GM21737 (cell line): ENCODE measurements at regions not wholly inside any gene's neighbourhood (a gene's known extent, or its start where the extent isn't known, plus 50 kb on each side); places are given as distances from the start of the nearest gene placed in this dataset.
A peak's percentile ranks its signal among the peaks of the same experiment; 100 is the strongest.
"Not testable (repeated sequence)": the region's sequence is repeated elsewhere in the genome, so short reads cannot be mapped to it uniquely, and the experiment has no call there.

ENCODE experiments used
- ATAC-seq: cut with Tn5 transposase; IDR thresholded peaks from one replicate; pipeline ENCODE4 v1.9.1; 2021; ENCODE audit warnings: mild to moderate bottlenecking, moderate library complexity; ENCODE audit not compliant: unreplicated experiment

DNA sequence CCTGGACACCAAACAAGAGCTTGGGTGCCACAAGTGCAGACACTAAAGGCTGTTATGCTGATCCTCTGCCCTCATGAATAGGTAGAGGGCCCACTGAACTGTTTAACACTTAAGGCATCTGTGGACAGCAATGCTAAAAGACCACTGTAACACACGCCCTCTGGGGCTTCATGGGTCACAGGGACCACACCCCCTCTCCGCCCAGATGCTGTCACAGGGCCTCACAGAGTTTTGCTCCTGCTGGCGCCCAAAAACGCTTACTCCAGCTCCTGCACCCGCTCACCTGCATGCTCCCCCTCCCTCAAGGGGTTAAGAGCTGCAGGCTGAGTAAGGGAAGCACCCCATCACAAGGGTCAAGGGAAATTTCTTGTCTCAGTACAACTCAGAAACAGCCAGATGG, 141.8 kb upstream of the NUDT4 start:
- no peak for ATAC-seq

DNA sequence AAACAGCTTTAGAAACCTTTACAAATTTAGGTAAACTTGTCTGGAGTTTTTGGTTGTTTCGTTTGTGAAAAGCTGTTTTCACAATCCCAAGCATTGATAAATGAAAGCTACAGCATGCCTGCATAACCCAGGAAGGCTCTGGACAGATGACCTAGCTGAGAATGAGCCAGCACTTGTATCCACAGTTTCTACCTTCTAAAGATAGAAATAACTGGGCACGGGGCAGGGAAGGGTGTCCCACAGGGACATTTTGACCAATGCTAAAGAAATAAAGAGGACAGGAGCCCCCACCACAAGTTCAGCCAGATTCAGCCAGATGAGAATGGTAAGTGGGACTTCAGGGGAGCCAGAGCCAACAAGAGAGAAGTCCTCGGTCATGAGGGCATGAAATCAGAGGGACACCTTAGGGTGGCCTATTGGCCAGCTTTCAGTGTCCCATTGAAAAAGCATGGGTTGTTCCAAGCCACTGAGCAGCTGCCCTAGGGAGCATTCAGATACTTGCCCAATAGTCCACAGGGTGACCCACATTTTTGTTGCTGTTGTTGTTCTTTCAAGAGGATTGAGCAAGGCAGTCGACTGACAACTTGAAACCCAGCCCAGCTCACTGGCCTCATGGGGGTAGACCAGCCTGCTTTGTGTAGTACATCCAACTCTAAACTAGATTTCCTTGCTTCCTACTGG, 140.3 kb upstream of the NUDT4 start:
- ATAC-seq = no peak

DNA sequence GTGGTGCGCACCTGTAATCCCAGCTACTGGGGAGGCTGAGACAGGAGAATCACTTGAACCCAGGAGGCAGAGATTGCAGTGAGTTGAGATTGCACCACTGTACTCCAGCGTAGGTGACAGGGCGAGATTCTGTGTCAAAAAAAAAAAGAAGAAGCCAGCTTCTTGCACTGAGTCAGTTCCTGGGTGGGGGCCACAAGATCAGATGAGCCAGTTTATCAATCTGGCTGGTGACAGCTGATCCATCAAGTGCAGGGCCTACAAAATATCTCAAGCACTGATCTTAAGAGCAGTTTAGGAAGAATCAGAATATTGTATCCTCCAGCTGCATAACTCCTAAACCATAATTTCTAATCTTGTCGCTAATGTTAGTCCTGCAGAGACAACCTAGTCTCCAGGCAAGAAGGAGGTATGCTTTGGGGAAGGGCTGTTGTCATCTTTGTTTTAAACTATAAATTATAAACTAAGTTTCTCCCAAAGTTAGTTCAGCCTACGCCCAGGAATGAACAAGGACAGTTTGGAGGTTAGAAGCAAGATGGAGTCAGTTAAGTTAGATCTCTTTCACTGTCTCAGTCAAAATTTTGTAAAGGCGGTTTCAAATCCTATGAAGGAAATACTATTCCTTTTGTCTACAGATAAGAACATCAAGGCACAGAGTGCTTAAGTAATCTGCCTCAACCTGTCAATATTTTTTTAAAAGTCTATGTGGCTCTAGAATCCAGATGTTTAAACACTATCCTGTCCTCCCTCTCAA, 139.0 kb upstream of the NUDT4 start:
- ATAC-seq = not testable (repeated sequence)

DNA sequence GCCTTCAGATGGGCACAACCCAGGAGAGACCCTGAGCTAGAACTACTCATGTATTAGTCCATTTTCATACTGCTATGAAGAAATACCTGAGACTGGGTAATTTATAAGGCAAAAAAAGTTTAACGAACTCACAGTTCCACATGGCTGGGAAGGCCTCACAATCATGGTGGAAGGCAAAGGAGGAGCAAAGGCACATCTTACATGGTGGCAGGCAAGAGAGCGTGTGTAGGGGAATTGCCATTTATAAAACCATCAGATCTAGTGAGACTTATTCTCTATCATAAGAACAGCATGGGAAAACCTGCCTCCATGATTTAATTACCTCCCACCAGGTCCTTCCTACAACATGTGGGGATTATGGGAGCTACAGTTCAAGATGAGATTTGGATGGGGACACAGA, 137.9 kb upstream of the NUDT4 start:
- ATAC-seq = not testable (repeated sequence)

DNA sequence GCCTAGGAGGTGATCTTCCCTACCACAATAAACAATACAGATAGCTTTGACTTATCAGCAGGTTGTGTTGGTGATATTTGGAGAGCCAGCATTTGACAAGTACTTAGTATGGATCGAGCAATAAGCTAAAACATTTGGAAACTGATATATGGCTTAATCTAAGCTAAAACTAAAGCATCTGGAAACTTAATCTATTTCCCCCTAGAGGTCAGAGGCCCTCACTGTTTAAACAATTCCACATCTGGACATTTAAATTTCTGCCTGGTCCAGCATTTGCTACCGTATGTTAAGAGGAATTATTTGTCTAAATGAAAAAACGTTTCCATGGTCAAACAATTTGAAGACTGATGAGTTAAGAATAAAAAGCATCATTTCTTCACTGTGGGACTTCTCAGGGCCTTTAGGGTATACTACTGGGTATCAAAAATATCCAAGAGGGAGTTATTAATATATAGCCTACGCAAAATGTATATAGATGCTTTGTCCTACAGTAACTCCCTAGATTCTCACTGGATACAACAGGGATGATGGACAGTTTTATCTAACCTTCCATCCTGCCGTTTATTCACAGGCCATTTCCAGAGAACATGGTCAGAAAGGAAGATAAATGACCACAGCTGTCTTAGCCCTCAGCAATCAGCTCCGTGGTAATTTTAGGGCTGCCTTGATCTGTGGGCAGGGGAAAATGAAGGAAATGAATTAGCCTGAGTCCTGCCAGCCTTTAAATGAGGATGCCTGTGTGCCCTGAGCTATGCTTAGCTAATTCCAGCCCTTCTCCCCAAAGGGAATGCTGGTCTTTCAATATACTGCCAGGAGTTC, 135.4 kb upstream of the NUDT4 start:
- ATAC-seq = no peak

DNA sequence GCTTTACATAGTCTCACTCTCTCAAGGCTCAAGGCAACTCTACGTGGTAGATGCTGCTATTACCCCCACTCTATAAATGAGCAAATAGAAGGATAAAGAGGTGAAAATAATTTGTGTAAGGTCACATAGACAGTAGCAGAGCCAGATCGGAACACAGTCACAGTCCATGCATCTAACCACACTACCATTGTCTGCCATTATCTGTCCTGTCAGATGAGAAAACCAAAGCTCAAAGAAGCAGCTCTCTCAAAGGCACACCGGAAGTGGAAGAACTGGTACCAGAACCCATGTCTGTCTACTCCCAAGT, 134.4 kb upstream of the NUDT4 start:
- peak; percentile 6 for ATAC-seq

DNA sequence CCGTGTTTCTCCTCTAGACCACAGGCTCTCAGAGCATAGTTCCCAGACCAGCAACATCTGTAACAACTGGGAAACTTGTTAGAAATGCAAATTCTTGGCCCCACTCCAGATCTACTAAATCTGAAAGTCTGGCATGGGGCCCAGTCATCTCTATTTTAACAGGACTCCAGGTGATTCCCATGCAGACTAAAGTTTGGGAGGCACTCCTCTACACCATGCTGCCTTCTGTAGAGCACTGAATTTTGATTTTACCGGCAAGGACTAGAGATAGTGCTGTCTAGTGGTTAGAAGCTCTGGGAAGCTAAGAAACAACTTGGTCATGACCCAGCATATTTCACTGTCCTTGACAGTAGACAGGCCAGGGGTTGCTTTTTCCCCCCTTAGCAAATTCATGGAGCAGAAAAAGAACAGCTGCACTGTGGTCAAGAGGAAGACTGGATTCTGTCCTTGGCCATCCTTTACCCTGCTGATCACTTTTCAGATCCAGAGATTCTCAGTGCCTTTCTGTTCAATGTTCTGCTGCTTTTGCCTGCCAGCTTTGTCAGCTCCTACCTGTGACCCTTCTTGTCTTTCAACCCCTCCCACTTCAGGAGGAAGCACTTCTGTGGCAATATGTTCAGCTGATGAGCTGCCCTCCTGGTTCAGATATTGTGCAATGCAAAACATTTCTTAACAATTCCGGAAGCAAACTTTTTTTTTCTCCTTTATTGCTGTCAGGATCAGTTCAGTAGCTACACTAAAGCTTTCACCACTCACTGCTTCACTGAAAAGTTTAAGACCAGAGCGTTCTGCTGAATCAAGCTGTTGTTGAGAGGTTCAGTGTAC, 133.8 kb upstream of the NUDT4 start:
- ATAC-seq = peak; percentile 38

DNA sequence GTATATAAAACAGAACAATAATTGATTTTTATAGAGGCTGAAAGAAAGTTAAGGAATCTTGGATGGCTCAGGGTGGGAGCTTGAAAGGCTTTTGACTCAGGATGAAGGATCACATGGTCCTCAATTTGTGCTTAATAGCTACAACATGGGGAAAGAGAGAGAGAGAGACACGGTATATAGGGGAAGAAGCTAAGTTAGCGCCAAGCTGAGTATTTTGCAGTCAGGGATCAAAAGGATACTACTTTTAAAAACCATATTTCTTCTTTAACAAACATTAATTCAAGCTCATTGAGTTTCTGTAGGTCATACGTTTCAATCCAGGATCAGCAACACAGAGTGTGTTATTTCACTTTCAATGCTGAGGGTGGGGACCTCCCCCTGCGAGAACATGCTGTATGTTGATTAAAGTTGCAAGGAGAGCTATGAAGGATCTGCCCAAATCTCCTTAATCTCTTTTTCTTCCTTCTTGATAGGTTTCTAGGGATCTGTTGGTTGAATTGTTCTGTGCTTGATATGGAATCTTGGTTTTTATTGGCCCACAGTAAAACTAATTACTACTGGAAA, 133.1 kb upstream of the NUDT4 start:
- ATAC-seq = no peak

DNA sequence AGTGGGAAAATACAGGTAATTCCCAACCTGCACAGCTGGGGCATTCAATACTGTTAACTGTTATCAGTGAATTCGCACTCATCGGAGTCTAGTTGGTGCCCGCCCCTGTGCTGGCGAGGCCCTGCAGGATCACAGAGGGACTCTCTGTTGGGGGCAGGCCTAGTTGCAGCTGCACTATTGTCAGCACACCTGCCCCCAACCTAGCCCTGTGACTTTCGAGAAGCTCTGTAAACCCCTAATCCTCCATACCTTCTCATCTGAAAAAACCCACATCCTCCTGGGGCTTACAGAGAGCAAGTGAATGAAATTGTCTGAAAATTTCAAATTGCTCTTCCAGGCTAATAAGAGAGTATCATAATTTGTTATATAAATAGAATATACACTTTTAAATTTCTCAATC, 132.2 kb upstream of the NUDT4 start:
- ATAC-seq = peak; percentile 72

DNA sequence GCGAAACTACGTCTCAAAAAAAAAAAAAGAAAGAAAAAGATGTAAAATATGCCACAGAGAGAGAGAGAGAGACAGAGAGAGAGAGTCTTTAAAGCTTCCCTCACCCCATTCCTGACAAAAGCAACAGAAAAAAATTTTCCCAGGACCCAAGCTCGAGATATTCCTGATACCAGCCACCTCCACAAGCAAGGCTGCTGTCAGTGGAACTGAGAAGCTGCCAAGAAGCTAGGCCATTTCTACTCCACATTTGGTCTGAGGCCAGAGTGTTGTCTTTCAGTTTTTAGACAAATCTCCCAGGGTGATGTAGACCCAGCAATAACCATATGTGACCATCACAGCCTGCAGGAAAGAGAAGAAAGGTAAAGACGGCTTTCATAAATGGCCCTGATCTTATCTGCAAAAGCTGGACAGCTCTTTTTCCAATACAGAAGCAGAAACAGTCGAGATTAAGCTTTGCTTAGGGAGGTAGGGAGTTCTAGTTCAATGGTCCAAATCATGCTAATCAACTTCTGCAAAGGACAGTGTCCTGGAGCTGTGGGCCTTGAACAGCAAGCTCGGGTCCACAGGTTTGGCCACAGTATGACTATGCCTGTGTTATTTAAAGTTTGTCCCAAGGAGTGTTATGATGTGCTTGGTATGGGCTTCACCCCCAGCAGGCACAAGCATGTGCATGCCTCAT, 130.3 kb upstream of the NUDT4 start:
- no peak for ATAC-seq

DNA sequence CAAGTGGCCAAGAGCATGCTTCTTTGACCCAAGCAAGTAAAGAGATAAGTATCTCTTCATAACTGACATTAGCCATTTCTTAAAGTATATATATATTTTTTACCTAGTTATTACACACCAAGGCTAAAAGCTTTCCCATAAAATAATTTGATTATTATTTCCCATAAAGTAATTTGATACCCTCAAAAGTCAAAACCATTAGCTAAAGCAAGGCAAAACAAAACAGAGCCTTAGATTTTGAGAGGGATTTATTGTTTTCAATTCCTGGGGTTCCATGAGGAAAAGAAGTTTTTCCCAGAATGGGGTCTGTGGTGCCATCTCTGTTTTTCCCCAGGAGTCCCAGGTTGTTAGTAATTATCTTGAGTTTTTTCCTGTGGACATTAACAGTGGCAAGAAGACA, 125.5 kb upstream of the NUDT4 start:
- ATAC-seq = no peak

DNA sequence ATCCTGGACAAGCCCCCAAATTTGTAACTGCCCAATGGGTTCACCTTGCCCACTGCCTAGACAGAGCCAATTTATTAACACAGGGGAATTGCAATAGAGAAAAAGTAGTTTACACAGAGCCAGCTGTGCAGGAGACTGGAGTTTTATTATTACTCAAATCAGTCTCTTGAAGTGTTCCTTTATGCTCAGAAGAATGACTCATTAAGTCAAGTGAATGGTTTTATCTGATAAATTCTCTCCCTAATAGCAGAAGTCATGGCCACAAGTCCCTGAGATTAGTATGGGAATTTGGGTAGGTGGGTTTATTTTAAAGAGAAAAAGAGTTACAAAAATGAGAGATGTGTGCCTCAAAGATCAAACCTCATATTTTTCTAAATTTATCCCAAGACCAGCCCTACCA, 122.8 kb upstream of the NUDT4 start:
- ATAC-seq = no peak

DNA sequence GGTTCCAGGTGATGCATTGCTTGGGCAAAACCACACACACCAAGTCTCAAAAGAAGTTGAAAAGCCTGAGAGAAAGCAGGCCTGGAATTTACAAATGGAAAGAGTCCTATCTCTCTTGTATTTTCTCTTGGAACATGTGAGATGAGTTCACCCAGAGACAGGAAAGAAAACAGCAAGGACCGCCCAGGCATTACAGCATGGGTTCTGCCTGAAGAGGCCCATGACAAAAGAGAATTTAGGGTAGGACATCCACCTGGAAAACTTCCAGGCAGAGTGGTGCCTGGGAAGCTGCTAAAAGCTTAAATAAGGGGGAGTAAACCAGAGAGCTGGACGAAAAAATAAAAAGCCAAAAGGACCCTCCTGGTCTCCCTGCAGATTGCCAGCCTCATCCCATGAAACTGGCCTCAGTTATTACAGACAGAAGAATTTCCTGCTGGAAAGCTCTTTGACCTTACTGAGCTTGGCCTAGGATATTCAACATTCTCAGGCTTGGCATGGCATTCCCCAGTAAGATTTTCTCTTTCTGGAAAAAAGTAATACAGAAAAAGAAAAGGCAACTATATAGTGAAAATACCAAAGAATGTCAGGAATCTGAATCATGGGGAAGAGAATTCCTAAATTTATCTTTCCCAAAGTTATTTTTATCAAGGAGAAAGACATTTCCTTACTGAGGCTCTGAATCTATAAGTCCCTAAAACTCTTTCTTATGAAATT, 121.3 kb upstream of the NUDT4 start:
- ATAC-seq = no peak

DNA sequence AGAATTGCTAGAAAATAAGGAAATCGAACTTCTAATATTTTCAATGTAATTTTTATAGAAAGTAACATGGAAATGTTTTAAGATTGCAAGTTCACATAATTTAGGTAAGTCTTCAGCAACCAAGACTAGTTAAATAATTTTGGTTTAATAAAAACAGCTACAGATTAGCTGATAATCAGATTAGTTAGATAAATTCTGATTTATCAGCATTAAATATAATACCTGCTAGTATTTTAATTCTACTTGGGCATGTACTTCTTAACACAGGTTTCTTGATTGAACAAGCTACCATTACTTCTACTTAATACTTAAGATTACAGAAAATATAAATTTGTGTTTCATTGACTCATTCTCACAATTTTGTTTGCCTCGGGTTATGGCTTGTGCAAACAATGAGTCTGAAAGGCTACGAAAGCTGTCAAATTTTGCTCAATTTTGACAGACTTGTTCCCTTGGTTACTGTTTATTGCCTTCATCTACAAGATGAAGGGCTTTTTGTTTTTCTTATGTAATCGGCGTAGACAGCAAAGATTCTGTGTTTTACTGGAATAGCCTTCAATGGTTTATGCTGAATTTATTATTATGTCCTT, 116.1 kb upstream of the NUDT4 start:
- no peak for ATAC-seq

DNA sequence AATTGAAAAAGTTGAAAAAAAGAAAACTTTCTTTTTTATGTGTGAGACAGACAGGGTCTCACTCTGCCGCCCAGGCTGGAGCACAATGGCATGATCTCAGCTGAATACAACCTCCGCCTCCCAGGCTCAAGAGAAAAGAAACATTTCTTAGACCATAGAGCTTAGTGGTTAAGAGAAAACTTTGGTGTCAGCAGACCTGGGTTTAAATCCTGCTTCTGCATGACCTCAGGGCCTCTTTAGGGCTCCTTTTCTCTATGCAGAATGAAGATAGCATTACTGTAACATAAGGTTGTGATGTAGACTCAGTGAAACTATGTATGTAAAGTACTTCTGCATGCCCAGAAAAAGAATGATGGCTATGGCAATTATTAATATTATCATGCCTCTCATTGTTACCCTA, 104.7 kb upstream of the NUDT4 start:
- ATAC-seq = no peak

DNA sequence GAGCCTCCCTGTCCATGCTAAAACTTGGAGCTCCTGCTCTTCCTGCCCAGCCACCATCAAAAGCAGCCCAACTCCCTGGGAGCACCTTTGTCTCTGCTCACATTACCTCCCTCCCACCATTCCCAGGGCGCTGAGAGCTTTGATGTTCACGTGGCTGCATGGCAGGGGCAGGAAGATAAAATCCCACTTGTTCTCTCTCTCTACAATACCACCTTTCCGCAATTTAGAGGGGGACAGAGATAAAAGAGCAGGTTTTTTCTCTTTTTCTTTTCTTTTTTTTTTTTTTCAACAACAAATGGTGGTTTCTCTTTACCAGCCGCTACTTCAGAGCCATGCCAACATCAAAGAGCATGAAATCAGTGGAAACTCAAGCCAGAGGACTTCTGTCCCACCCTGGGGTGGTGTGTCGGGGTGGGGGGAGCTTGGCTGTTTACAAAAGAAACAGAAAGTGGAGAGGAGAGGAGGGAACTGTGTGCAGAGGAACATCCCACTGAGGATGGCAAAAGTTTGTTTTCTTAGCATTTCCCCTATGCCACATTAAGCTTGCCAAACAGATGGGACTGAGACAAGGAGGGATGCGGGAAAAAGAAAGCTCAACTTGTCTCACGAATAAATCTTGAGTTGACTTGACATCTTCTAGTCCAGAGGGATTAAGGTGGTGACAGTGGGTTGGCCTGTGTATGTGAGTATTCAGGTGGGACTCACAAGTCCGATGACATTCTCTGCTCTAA, 103.7 kb upstream of the NUDT4 start:
- no peak for ATAC-seq

DNA sequence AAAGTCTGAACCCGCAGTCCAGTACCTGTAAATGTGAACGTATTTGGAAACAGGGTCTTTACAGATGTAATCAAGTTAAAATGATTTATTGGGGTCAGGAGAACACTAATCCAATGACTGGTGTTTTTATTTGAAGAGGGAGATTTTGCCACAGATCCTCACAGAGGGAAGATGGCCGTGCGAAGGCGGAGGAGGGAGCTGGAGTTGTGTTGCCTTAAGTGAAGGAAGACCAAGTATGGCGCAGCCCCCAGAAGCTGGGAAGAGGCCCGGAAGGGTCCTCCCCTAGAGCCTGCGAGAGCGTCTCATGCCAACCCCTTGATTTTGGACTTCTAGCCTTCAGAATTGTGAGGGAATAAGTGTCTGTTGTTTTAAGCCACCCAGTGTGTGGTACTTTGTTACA, 102.8 kb upstream of the NUDT4 start:
- no peak for ATAC-seq

DNA sequence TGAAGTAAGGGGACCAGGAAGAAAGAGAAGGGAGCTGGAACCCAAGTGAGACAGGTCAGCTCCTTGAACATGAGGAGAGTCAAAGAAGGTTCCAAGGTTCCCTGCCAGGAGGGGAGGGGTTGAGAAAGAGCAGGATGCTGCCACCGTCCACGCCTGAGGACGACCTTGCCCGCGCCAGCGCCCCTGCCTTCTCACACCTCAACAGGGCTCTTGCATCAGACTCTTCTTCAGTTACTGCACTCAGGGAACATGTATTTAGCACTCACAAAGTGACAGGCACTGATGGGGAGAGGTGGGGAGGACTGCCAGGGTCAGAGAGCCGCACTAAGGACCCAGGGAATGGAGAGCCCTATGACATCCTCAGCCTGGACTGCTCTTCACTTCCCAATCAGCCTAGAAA, 102.1 kb upstream of the NUDT4 start:
- ATAC-seq = no peak
